Endothelial cell (in vitro differentiated cells): ENCODE measurements at regions not wholly inside any gene's neighbourhood (a gene's known extent, or its start where the extent isn't known, plus 50 kb on each side); places are given as distances from the start of the nearest gene placed in this dataset.

Experiments
- DNase-seq: peaks from one replicate; pipeline ENCODE4 v3.0.0; 2021; ENCODE audit warnings: low spot score
- H3K27ac Mint-ChIP-seq: one replicate; pipeline ENCODE4 v1.8.0; 2021; ENCODE audit warnings: mixed read lengths, inconsistent platforms; ENCODE audit not compliant: unreplicated experiment
- H3K27me3 Mint-ChIP-seq: one replicate; pipeline ENCODE4 v1.8.0; 2021; ENCODE audit warnings: mild to moderate bottlenecking, moderate library complexity, mixed read lengths, inconsistent platforms; ENCODE audit not compliant: unreplicated experiment
- H3K36me3 Mint-ChIP-seq: one replicate; pipeline ENCODE4 v1.8.0; 2021; ENCODE audit warnings: mild to moderate bottlenecking, low read depth, mixed read lengths, inconsistent platforms; ENCODE audit not compliant: unreplicated experiment
- H3K4me1 Mint-ChIP-seq: one replicate; pipeline ENCODE4 v1.8.0; 2021; ENCODE audit warnings: mild to moderate bottlenecking, mixed read lengths, inconsistent platforms; ENCODE audit not compliant: unreplicated experiment
- H3K4me3 Mint-ChIP-seq: one replicate; pipeline ENCODE4 v1.8.0; 2021; ENCODE audit warnings: mild to moderate bottlenecking, mixed read lengths, inconsistent platforms; ENCODE audit not compliant: unreplicated experiment
- H3K9me3 Mint-ChIP-seq: one replicate; pipeline ENCODE4 v1.8.0; 2021; ENCODE audit warnings: mixed read lengths, inconsistent platforms; ENCODE audit not compliant: unreplicated experiment
- CTCF ChIP-seq: fragments of 200-600 bp; sonication (generic); IDR thresholded peaks from one replicate; pipeline ENCODE4 v1.5.0; 2021; ENCODE audit warnings: antibody characterized with exemption; ENCODE audit not compliant: unreplicated experiment

- Mint-ChIP-seq H3K27ac (no peak overlapping the region), H3K27me3 (peaks cover 2% of the 10 kb centered on the region), H3K4me1 (no peaks in the 10 kb centered on the region), H3K36me3 (no peaks in the 10 kb centered on the region), H3K4me3 (no peak overlapping the region), H3K9me3 (no peaks in the 10 kb centered on the region)
- no peak for TF ChIP-seq CTCF
- no peak for DNase-seq
Measured at GRCh38 chr5:175378444-175379028, 65.4 kb downstream of the DRD1 start.

GRCh38 chr5:175377816-175378215, 66.2 kb downstream of the DRD1 start:
- no peak for TF ChIP-seq CTCF
- Mint-ChIP-seq H3K9me3 (no peaks in the 10 kb centered on the region), H3K27ac (no peak overlapping the region), H3K4me1 (no peaks in the 10 kb centered on the region), H3K27me3 (no peaks in the 10 kb centered on the region), H3K4me3 (no peak overlapping the region), H3K36me3 (no peaks in the 10 kb centered on the region)
- DNase-seq = no peak

- no peaks in the 10 kb centered on the region for H3K4me1 Mint-ChIP-seq
- no peaks in the 10 kb centered on the region for H3K9me3 Mint-ChIP-seq
- no peak overlapping the region for H3K27ac Mint-ChIP-seq
- no peak for DNase-seq
- H3K36me3 Mint-ChIP-seq = no peaks in the 10 kb centered on the region
- H3K4me3 Mint-ChIP-seq = no peak overlapping the region
- H3K27me3 Mint-ChIP-seq = no peaks in the 10 kb centered on the region
- no peak for TF ChIP-seq CTCF
Measured at GRCh38 chr5:175374166-175374875, 69.7 kb downstream of the DRD1 start.

GRCh38 chr5:175365866-175366265, 78.1 kb downstream of the DRD1 start:
- H3K4me3 Mint-ChIP-seq = no peak overlapping the region
- peaks cover 2% of the 10 kb centered on the region for H3K27me3 Mint-ChIP-seq
- no peaks in the 10 kb centered on the region for H3K36me3 Mint-ChIP-seq
- TF ChIP-seq CTCF = no peak
- H3K9me3 Mint-ChIP-seq = no peaks in the 10 kb centered on the region
- no peak for DNase-seq
- H3K4me1 Mint-ChIP-seq = peaks cover 10% of the 10 kb centered on the region
- no peak overlapping the region for H3K27ac Mint-ChIP-seq

GRCh38 chr5:175363300-175363699, 80.7 kb downstream of the DRD1 start:
- Mint-ChIP-seq H3K4me3 (no peak overlapping the region), H3K27ac (no peak overlapping the region), H3K9me3 (no peaks in the 10 kb centered on the region), H3K27me3 (peaks cover 3% of the 10 kb centered on the region), H3K4me1 (peaks cover 10% of the 10 kb centered on the region), H3K36me3 (no peaks in the 10 kb centered on the region)
- no peak for TF ChIP-seq CTCF
- no peak for DNase-seq
